Prostate gland (tissue), 2 donors: ENCODE measurements at regions not wholly inside any gene's neighbourhood (a gene's known extent, or its start where the extent isn't known, plus 50 kb on each side); places are given as distances from the start of the nearest gene placed in this dataset.
"Not testable (repeated sequence)": the region's sequence is repeated elsewhere in the genome, so short reads cannot be mapped to it uniquely, and the experiment has no call there.

Source experiments
- DNase-seq: peaks from one replicate; pipeline ENCODE4 v3.0.0-alpha.2; 2019; ENCODE audit warnings: low spot score
- H3K27ac ChIP-seq, 2 donors: fragments of 200-600 bp; sonication (generic); 2 replicates each; pipeline ENCODE4 v1.5.1; 2017 to 2019
- H3K27me3 ChIP-seq: fragments of 200-600 bp; sonication (generic); replicated peaks from 2 replicates; pipeline ENCODE4 v1.5.1; 2019; ENCODE audit not compliant: insufficient read depth
- H3K36me3 ChIP-seq, 2 donors: fragments of 200-600 bp; sonication (generic); 1 replicate in 1 of 2; 2 replicates in 1 of 2; pipeline versions ENCODE4 v1.5.1 to v1.8.1; 2017 to 2019
- H3K4me1 ChIP-seq: fragments of 200-600 bp; sonication (generic); replicated peaks from 2 replicates; pipeline ENCODE4 v1.5.1; 2019
- H3K4me3 ChIP-seq, 2 donors: fragments of 200-600 bp; sonication (generic); 2 replicates each; pipeline ENCODE4 v1.5.1; 2017 to 2019
- H3K9me3 ChIP-seq: fragments of 200-600 bp; sonication (generic); 2 replicates; pipeline ENCODE4 v1.5.1; 2017
- POLR2A ChIP-seq: fragments of 450-650 bp; IDR thresholded peaks from one replicate; pipeline ENCODE4 v1.6.1; 2016; ENCODE audit warnings: antibody characterized with exemption, mild to moderate bottlenecking
- POLR2AphosphoS5 ChIP-seq: sonication (generic); formaldehyde crosslinking; IDR thresholded peaks from one replicate; pipeline ENCODE4 v1.6.1; 2017; ENCODE audit warnings: antibody characterized with exemption
- WGBS: methylation state at CpG from one replicate; pipeline ENCODE4 v1.1.5; 2018; 5-methylcytosine and 5-hydroxymethylcytosine counted together
- intact Hi-C: fragments of 100-400 bp; cut with DNase I; formaldehyde crosslinking; loops from one replicate; pipeline ENCODE4 v1.14.2; 2022
- TF ChIP-seq, protein P1 (sequence below), 4 experiments: fragments of 200-600 bp in 2 of 4; fragments of 450-650 bp in 2 of 4; sonication (generic) in 2 of 4; IDR thresholded peaks; 1 replicate in 3 of 4; 2 replicates in 1 of 4; pipeline ENCODE4 v1.5.1; 2016 to 2019; ENCODE audit warnings: antibody characterized with exemption in 4 of 4, mild to moderate bottlenecking in 2 of 4, moderate library complexity in 2 of 4

DNA sequence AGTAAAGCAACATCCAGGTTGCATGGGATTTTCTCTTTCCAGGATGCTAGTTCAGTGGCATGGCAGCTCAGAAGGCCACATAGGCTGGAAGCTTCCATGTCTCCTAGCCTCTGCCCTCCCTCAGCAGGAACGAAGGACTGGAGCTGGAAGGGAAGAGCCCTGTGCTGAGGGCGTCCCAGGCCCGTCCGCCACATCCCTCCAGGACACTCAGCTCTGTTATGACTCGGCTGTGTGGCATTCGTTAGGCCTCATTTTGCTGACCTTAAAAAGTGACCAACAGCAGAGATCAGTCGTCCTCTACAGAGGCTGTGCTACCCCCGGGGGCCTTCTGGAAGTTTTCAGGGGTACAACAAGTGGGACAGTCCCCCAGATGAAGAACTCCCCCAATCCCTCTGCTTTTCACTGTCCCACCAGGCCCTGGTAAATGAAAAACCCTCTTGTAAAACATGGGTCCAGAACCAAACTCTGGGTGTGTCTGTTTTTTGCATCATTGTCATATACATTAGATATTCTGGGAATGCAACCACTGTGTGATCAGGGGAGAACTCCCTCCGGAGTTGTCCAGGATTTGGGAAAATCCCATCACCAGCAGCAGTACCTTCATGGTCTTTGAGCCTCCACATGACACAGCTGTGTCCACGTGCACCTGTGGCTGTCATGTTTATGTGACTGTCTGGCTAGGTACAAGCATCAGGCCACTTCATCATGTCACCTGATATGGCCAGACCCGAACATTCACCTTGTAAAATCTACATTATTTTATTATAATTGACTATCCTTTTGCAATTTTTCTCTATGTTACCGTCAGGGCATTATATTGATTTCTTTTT, 149.9 kb downstream of the OR4M2 start:
- intact Hi-C loops: no loop called here
- Histone ChIP-seq H3K4me1 (no peaks in the 10 kb centered on the region), H3K27ac (no peak overlapping the region), H3K27me3 (no peaks in the 10 kb centered on the region), H3K4me3 (no peak overlapping the region), H3K36me3 (no peaks in the 10 kb centered on the region), H3K9me3 (no peaks in the 10 kb centered on the region)
- 68% methylated on average over 12 of the region's 12 CpGs for WGBS
- TF ChIP-seq POLR2AphosphoS5 (no peak), POLR2A (no peak)
- TF ChIP-seq, protein P1, sequence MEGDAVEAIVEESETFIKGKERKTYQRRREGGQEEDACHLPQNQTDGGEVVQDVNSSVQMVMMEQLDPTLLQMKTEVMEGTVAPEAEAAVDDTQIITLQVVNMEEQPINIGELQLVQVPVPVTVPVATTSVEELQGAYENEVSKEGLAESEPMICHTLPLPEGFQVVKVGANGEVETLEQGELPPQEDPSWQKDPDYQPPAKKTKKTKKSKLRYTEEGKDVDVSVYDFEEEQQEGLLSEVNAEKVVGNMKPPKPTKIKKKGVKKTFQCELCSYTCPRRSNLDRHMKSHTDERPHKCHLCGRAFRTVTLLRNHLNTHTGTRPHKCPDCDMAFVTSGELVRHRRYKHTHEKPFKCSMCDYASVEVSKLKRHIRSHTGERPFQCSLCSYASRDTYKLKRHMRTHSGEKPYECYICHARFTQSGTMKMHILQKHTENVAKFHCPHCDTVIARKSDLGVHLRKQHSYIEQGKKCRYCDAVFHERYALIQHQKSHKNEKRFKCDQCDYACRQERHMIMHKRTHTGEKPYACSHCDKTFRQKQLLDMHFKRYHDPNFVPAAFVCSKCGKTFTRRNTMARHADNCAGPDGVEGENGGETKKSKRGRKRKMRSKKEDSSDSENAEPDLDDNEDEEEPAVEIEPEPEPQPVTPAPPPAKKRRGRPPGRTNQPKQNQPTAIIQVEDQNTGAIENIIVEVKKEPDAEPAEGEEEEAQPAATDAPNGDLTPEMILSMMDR (IDR thresholded peaks at IDR 0.05): no peak
- no peak for DNase-seq

- H3K27ac ChIP-seq: no peak overlapping the region
- H3K27me3 ChIP-seq: no peaks in the 10 kb centered on the region
- no peaks in the 10 kb centered on the region for H3K36me3 ChIP-seq
- no peak for DNase-seq
- no peak for TF ChIP-seq POLR2AphosphoS5
- TF ChIP-seq, protein P1 (IDR thresholded peaks at IDR 0.05): no peak
- TF ChIP-seq POLR2A: no peak
- no peaks in the 10 kb centered on the region for H3K4me1 ChIP-seq
- WGBS: 41% methylated on average over 2 of the region's 2 CpGs
- H3K4me3 ChIP-seq: no peak overlapping the region
- intact Hi-C loops: no loop called here
- H3K9me3 ChIP-seq: no peaks in the 10 kb centered on the region
These were observed 151.3 kb downstream of the OR4M2 start for GRCh38 chr15:22231603-22232002.

DNA sequence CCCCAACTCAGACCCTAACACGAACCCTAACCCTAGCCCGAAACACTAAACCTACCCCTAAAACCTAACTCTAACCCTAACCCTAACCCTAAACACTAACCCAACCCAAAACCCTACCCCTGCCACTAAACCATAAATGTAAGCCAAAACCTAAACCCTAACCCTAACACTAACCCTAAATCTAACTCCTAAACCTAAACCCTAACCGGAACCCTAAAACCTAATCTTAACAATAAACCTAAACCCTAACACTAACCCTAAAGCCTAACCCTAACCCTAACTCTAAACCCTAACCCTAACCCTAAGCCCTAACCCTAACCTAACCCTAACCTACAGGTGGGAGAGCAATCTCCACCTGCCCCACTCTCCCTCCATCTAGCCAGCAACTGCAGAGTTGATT, 152.3 kb downstream of the OR4M2 start:
- Histone ChIP-seq H3K27me3 (no peaks in the 10 kb centered on the region), H3K36me3 (no peaks in the 10 kb centered on the region), H3K4me3 (no peak overlapping the region), H3K4me1 (no peaks in the 10 kb centered on the region), H3K27ac (no peak overlapping the region), H3K9me3 (no peaks in the 10 kb centered on the region)
- intact Hi-C loops: no loop called here
- DNase-seq: no peak
- no peak for TF ChIP-seq POLR2A
- no peak for TF ChIP-seq POLR2AphosphoS5
- TF ChIP-seq, protein P1 (IDR thresholded peaks at IDR 0.05): no peak
- WGBS: 94% methylated on average over 3 of the region's 3 CpGs

DNA sequence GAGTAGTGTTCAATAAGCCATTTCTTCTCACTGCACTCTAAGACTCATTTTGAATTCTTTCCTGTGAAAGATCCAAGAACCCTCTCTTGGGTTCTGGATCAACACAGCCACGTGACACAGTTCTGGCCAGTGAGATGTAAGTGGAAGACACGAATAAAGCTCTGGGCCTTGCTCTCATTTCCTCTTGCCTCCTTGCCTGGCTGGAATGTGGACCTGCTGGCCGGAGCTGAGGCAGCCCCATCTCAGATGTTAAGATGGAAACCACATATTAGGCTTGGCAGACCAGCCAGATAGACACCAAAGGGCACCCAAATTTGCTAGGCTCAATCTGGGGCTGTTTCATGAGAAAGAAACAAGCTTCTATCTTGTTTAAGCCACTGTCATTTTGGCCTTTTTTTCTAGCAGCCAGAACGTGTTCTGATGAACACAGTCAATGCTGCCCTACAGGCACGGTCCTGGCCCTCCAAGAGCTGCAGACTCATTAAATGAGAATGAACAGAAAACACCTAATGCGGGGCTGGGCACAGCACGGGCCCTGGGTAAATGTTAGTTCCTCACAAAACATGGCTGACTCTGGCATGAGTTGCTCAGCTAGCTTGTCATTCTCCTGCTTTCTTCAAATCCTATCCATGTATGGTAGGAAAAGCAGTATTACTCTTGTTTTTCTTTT, 155.1 kb downstream of the OR4M2 start:
- H3K36me3 ChIP-seq, H3K27ac ChIP-seq, intact Hi-C loops, DNase-seq, H3K9me3 ChIP-seq, H3K4me3 ChIP-seq, H3K27me3 ChIP-seq, H3K4me1 ChIP-seq: not testable (repeated sequence)
- 47% methylated on average over 7 of the region's 7 CpGs for WGBS

GRCh38 chr15:22236469-22236868, 156.1 kb downstream of the OR4M2 start:
- WGBS: 46% methylated on average over 5 of the region's 5 CpGs
- DNase-seq: no peak
- intact Hi-C loops: no loop called here
- no peak for TF ChIP-seq POLR2AphosphoS5
- Histone ChIP-seq H3K4me1 (no peaks in the 10 kb centered on the region), H3K27ac (no peak overlapping the region), H3K36me3 (no peaks in the 10 kb centered on the region), H3K27me3 (no peaks in the 10 kb centered on the region), H3K9me3 (no peaks in the 10 kb centered on the region), H3K4me3 (no peak overlapping the region)

GRCh38 chr15:22237891-22238275, 157.6 kb downstream of the OR4M2 start:
- DNase-seq: no peak
- no peaks in the 10 kb centered on the region for H3K9me3 ChIP-seq
- no peak for TF ChIP-seq POLR2AphosphoS5
- TF ChIP-seq POLR2A: no peak
- TF ChIP-seq, protein P1 (IDR thresholded peaks at IDR 0.05): no peak

GRCh38 chr15:22238276-22238958, 158.1 kb downstream of the OR4M2 start:
- WGBS: 69% methylated on average over 20 of the region's 20 CpGs
- H3K9me3 ChIP-seq, intact Hi-C loops, H3K36me3 ChIP-seq, H3K4me3 ChIP-seq, DNase-seq, H3K4me1 ChIP-seq, H3K27ac ChIP-seq, H3K27me3 ChIP-seq: not testable (repeated sequence)

More at GRCh38 chr15:22237891-22238275, 157.6 kb downstream of the OR4M2 start:
- Histone ChIP-seq H3K27ac (no peak overlapping the region), H3K4me1 (no peaks in the 10 kb centered on the region), H3K4me3 (no peak overlapping the region), H3K27me3 (no peaks in the 10 kb centered on the region), H3K36me3 (no peaks in the 10 kb centered on the region)
- intact Hi-C loops: no loop called here
- WGBS: 57% methylated on average over 9 of the region's 9 CpGs
